Adrenal gland (tissue), 5 donors: ENCODE measurements at regions not wholly inside any gene's neighbourhood (a gene's known extent, or its start where the extent isn't known, plus 50 kb on each side); places are given as distances from the start of the nearest gene placed in this dataset.

Experiments
- CTCF ChIP-seq, 6 experiments: fragments of 450-650 bp in 4 of 6; fragments of 200-600 bp in 2 of 6; sonication (generic) in 1 of 6; IDR thresholded peaks; 1 replicate in 5 of 6; 2 replicates in 1 of 6; pipeline versions ENCODE4 v1.5.1 to v1.8.0; 2016 to 2021; ENCODE audit warnings: antibody characterized with exemption in 6 of 6, mild to moderate bottlenecking in 2 of 6, moderate library complexity in 1 of 6
- POLR2A ChIP-seq, 2 donors: fragments of 450-650 bp; IDR thresholded peaks; one replicate each; pipeline ENCODE4 v1.6.1; 2017; ENCODE audit warnings: antibody characterized with exemption in 2 of 2, mild to moderate bottlenecking in 2 of 2, moderate library complexity in 1 of 2
- donor health status: DM: no; HTN: no; CAD: no.

GRCh38 chr2:172260336-172260735 lies 157.6 kb upstream of the DLX2 start:
- TF ChIP-seq CTCF (IDR thresholded peaks at IDR 0.05): no peak
- TF ChIP-seq POLR2A (IDR thresholded peaks at IDR 0.05): no peak
